GM12878 (cell line): ENCODE measurements at regions not wholly inside any gene's neighbourhood (a gene's known extent, or its start where the extent isn't known, plus 50 kb on each side); places are given as distances from the start of the nearest gene placed in this dataset.

Experiments
- IKZF2 ChIP-seq, 2 experiments: fragments of 450-650 bp; IDR thresholded peaks; 2 replicates each; pipeline ENCODE4 v1.6.1; 2017; ENCODE audit warnings: mild to moderate bottlenecking in 2 of 2, moderate library complexity in 2 of 2
- NBN ChIP-seq: fragments of 450-650 bp; IDR thresholded peaks from 2 replicates; pipeline ENCODE4 v1.6.1; 2016
- NR2C2 ChIP-seq: IDR thresholded peaks from 2 replicates; pipeline ENCODE4 v1.6.1; 2011; ENCODE audit warnings: borderline replicate concordance, low read depth; ENCODE audit not compliant: control insufficient read depth, insufficient read length
- RCOR1 ChIP-seq: conservative IDR thresholded peaks from 2 replicates; pipeline ENCODE4 v1.6.1; 2012; ENCODE audit warnings: low read depth, low read length, improper control_type of control experiment
- RFX5 ChIP-seq: IDR thresholded peaks from 2 replicates; pipeline ENCODE4 v1.6.1; 2011; ENCODE audit warnings: low read depth, low read length, improper control_type of control experiment
- SKIL ChIP-seq: fragments of 450-650 bp; IDR thresholded peaks from 2 replicates; pipeline ENCODE4 v1.6.1; 2017; ENCODE audit warnings: mild to moderate bottlenecking, low read depth, inconsistent platforms; ENCODE audit not compliant: poor library complexity, severe bottlenecking
- SMAD1 ChIP-seq: fragments of 450-650 bp; IDR thresholded peaks from 2 replicates; pipeline ENCODE4 v1.6.1; 2018; ENCODE audit warnings: mild to moderate bottlenecking, low read depth; ENCODE audit not compliant: partially characterized antibody
- TAF1 ChIP-seq: IDR thresholded peaks from 2 replicates; pipeline ENCODE4 v1.6.1; 2011; ENCODE audit warnings: mild to moderate bottlenecking, low read depth, low read length, borderline replicate concordance
- ZBED1 ChIP-seq: IDR thresholded peaks from 2 replicates; pipeline ENCODE4 v1.6.1; 2016; ENCODE audit warnings: borderline replicate concordance
- TF ChIP-seq, protein P1 (sequence below): IDR thresholded peaks from 2 replicates; pipeline ENCODE4 v1.6.1; 2012; ENCODE audit warnings: low read depth, low read length, improper control_type of control experiment
- TF ChIP-seq, protein P2 (sequence below), 3 experiments: IDR thresholded peaks in 2 of 3; conservative IDR thresholded peaks in 1 of 3; 2 replicates each; pipeline ENCODE4 v1.5.1; 2011; ENCODE audit warnings: low read depth in 3 of 3, low read length in 3 of 3, mild to moderate bottlenecking in 3 of 3, control low read depth in 2 of 3, moderate library complexity in 2 of 3, inconsistent platforms in 1 of 3, mixed read lengths in 1 of 3; ENCODE audit not compliant: control insufficient read depth in 2 of 3, insufficient read depth in 1 of 3; ENCODE audit errors: extremely low read depth in 1 of 3

- TF ChIP-seq, protein P1, sequence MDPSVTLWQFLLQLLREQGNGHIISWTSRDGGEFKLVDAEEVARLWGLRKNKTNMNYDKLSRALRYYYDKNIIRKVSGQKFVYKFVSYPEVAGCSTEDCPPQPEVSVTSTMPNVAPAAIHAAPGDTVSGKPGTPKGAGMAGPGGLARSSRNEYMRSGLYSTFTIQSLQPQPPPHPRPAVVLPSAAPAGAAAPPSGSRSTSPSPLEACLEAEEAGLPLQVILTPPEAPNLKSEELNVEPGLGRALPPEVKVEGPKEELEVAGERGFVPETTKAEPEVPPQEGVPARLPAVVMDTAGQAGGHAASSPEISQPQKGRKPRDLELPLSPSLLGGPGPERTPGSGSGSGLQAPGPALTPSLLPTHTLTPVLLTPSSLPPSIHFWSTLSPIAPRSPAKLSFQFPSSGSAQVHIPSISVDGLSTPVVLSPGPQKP: no peak
- TF ChIP-seq, protein P2, sequence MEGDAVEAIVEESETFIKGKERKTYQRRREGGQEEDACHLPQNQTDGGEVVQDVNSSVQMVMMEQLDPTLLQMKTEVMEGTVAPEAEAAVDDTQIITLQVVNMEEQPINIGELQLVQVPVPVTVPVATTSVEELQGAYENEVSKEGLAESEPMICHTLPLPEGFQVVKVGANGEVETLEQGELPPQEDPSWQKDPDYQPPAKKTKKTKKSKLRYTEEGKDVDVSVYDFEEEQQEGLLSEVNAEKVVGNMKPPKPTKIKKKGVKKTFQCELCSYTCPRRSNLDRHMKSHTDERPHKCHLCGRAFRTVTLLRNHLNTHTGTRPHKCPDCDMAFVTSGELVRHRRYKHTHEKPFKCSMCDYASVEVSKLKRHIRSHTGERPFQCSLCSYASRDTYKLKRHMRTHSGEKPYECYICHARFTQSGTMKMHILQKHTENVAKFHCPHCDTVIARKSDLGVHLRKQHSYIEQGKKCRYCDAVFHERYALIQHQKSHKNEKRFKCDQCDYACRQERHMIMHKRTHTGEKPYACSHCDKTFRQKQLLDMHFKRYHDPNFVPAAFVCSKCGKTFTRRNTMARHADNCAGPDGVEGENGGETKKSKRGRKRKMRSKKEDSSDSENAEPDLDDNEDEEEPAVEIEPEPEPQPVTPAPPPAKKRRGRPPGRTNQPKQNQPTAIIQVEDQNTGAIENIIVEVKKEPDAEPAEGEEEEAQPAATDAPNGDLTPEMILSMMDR (IDR thresholded peaks at IDR 0.05 in 2 of 3, conservative IDR thresholded peaks at IDR 0.05 in 1 of 3; ENCODE audit: control insufficient read depth in 2 of 3, extremely low read depth in 1 of 3, insufficient read depth in 1 of 3, low read depth in 3 of 3, low read length in 3 of 3): no peak
- no peak for TF ChIP-seq RFX5
- TF ChIP-seq SMAD1: no peak
- no peak for TF ChIP-seq SKIL
- no peak for TF ChIP-seq IKZF2 (IDR thresholded peaks at IDR 0.05)
- TF ChIP-seq ZBED1: no peak
- no peak for TF ChIP-seq TAF1
- no peak for TF ChIP-seq NBN
- no peak for TF ChIP-seq NR2C2
- TF ChIP-seq RCOR1: no peak
Measured at GRCh38 chr12:58156697-58157096, 215.3 kb downstream of the ATP23 start.
